Caco-2 (cell line): ENCODE measurements at regions not wholly inside any gene's neighbourhood (a gene's known extent, or its start where the extent isn't known, plus 50 kb on each side); places are given as distances from the start of the nearest gene placed in this dataset.

Source experiments
- BruUV-seq: library from RNA; stranded (reverse); fragments of 400-500 nt; replicated peaks from 2 replicates; lab custom pipeline; 2021; lab: Mats Ljungman, UMichigan
- CTCF ChIA-PET: fragments of 300-600 bp; sonication (Branson Sonifier 250); formaldehyde crosslinking; loops from one replicate; lab custom pipeline; 2022; ENCODE audit warnings: antibody characterized with exemption; lab: Charles Lee
- POLR2A ChIA-PET: fragments of 300-600 bp; sonication (Branson Sonifier 250); formaldehyde crosslinking; loops from one replicate; lab custom pipeline; 2022; ENCODE audit warnings: antibody characterized with exemption; lab: Charles Lee
- DNase-seq, 2 experiments: peaks; one replicate each; pipeline versions ENCODE4 v3.0.0 to v3.0.0-alpha.2; 2020 to 2022
- H3K27me3 ChIP-seq: replicated peaks from 2 replicates; pipeline ENCODE4 v1.6.0; 2011; ENCODE audit warnings: low read length; ENCODE audit not compliant: control insufficient read depth, insufficient read depth
- H3K36me3 ChIP-seq: 2 replicates; pipeline ENCODE4 v1.5.1; 2011; ENCODE audit warnings: low read length; ENCODE audit not compliant: control insufficient read depth, insufficient read depth
- H3K4me1 ChIP-seq: fragments of 250-450 bp; sonication (Bioruptor Pico); 2 replicates; pipeline ENCODE4 v1.5.1; 2020; ENCODE audit warnings: mild to moderate bottlenecking
- H3K4me3 ChIP-seq: 2 replicates; pipeline ENCODE4 v1.5.1; 2011; ENCODE audit warnings: low read depth, mild to moderate bottlenecking, control low read depth, low read length
- H3K9me3 ChIP-seq: fragments of 250-450 bp; sonication (Bioruptor Pico); 2 replicates; pipeline ENCODE4 v1.5.1; 2020; ENCODE audit warnings: mild to moderate bottlenecking, moderate library complexity
- H3K27ac Mint-ChIP-seq: one replicate; pipeline ENCODE4 v1.8.0; 2022; ENCODE audit warnings: mixed read lengths; ENCODE audit not compliant: unreplicated experiment
- H3K27me3 Mint-ChIP-seq: one replicate; pipeline ENCODE4 v1.8.0; 2022; ENCODE audit warnings: mixed read lengths; ENCODE audit not compliant: insufficient read depth, unreplicated experiment
- H3K36me3 Mint-ChIP-seq: one replicate; pipeline ENCODE4 v1.8.0; 2022; ENCODE audit warnings: mild to moderate bottlenecking, mixed read lengths; ENCODE audit not compliant: insufficient read depth, unreplicated experiment
- H3K4me1 Mint-ChIP-seq: one replicate; pipeline ENCODE4 v1.8.0; 2022; ENCODE audit warnings: low read depth, mixed read lengths; ENCODE audit not compliant: unreplicated experiment
- H3K4me3 Mint-ChIP-seq: one replicate; pipeline ENCODE4 v1.8.0; 2022; ENCODE audit warnings: mild to moderate bottlenecking, moderate library complexity, mixed read lengths; ENCODE audit not compliant: unreplicated experiment
- H3K9me3 Mint-ChIP-seq: one replicate; pipeline ENCODE4 v1.8.0; 2022; ENCODE audit warnings: mixed read lengths; ENCODE audit not compliant: unreplicated experiment
- intact Hi-C: fragments of 100-400 bp; cut with micrococcal nuclease; formaldehyde crosslinking; loops from one replicate; pipeline ENCODE4 v1.10.0; 2022; ENCODE audit not compliant: unreplicated experiment
- TF ChIP-seq, protein P1 (sequence below), 2 experiments: fragments of 200-600 bp in 1 of 2; IDR thresholded peaks; 1 replicate in 1 of 2; 2 replicates in 1 of 2; pipeline versions ENCODE4 v1.5.1 to v1.8.0; 2011 to 2022; ENCODE audit warnings: antibody characterized with exemption in 1 of 2, control low read depth in 1 of 2, inconsistent platforms in 1 of 2, low read depth in 1 of 2, low read length in 1 of 2, mild to moderate bottlenecking in 1 of 2, moderate library complexity in 1 of 2; ENCODE audit not compliant: insufficient read depth in 1 of 2, severe bottlenecking in 1 of 2, unreplicated experiment in 1 of 2

DNA sequence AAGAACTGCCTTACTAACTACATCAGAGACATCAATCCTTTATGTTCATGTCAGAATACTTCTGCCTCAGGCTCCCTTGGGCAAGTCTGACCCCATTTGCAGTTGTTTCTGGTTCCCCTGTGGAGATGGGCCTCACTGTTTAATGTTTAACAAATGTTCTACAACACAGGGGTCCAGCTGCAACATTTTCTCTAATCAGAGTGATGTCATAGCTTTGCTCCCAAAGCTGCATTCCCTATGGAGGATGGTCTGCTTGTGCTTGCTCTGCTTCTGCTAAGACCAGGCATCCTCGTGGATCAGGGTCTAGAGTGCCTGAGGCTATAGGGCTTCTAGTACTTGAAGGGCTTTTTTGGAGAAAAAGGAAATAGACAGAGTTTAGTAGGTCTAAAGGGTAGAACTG lies 1071.2 kb downstream of the TTLL7 start:
- TF ChIP-seq, protein P1, sequence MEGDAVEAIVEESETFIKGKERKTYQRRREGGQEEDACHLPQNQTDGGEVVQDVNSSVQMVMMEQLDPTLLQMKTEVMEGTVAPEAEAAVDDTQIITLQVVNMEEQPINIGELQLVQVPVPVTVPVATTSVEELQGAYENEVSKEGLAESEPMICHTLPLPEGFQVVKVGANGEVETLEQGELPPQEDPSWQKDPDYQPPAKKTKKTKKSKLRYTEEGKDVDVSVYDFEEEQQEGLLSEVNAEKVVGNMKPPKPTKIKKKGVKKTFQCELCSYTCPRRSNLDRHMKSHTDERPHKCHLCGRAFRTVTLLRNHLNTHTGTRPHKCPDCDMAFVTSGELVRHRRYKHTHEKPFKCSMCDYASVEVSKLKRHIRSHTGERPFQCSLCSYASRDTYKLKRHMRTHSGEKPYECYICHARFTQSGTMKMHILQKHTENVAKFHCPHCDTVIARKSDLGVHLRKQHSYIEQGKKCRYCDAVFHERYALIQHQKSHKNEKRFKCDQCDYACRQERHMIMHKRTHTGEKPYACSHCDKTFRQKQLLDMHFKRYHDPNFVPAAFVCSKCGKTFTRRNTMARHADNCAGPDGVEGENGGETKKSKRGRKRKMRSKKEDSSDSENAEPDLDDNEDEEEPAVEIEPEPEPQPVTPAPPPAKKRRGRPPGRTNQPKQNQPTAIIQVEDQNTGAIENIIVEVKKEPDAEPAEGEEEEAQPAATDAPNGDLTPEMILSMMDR (IDR thresholded peaks at IDR 0.05; ENCODE audit: insufficient read depth in 1 of 2, low read depth in 1 of 2, low read length in 1 of 2, severe bottlenecking in 1 of 2, unreplicated experiment in 1 of 2), result no peak
- CTCF ChIA-PET, result no interaction called here
- H3K36me3 Mint-ChIP-seq, result no peaks in the 10 kb centered on the region

DNA sequence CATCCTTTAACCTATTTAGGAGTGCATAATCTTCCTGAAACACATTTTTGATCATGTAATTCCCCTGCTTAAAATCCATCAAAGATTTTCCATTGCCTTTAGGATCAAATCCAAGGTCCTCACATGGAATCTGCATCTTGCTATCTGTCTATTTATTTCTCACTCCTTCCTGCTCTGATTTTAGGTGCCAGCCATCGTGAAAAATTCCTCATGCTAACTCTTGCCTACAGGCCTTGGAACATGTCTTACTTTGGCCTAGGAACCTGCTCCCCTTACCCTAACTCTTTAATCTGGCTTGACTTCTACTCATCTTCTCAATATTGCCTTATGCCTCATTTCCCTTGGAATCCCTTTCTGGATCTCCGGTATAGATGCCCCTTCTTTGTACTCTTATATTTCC lies 1074.3 kb downstream of the TTLL7 start:
- no peaks in the 10 kb centered on the region for H3K9me3 Mint-ChIP-seq

More for the DNA sequence above, 1071.2 kb downstream of the TTLL7 start:
- Histone ChIP-seq H3K27me3 (no peaks in the 10 kb centered on the region), H3K4me3 (no peak overlapping the region), H3K9me3 (no peaks in the 10 kb centered on the region), H3K36me3 (no peaks in the 10 kb centered on the region), H3K4me1 (no peaks in the 10 kb centered on the region)
- no peaks in the 10 kb centered on the region for H3K4me1 Mint-ChIP-seq
- no peak overlapping the region for H3K27ac Mint-ChIP-seq
- H3K9me3 Mint-ChIP-seq, result no peaks in the 10 kb centered on the region
- intact Hi-C loops, result no loop called here
- H3K27me3 Mint-ChIP-seq, result no peaks in the 10 kb centered on the region
- no peak for DNase-seq
- no TSS peak for BruUV-seq
- H3K4me3 Mint-ChIP-seq, result no peak overlapping the region
- POLR2A ChIA-PET, result no interaction called here

DNA sequence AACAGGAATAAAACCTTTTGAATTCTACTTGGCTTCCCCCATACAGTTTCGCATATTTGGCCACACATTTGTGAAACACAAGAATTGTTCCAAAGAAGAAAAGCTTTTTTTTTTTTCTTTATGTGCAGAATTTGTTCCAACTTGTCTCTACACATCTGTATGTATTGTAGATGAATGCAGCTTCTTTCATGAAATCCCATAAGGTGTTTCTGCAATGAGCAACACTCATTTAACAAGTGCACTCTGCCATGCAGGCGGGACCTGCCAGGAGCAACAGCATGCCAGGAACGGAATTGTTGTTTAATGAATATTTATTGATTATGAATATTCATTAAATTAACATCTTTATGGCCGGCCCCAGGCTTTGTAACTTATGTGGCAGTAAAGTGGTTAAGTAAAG lies 1075.0 kb downstream of the TTLL7 start:
- no peaks in the 10 kb centered on the region for H3K36me3 ChIP-seq
- H3K4me1 ChIP-seq, result no peaks in the 10 kb centered on the region
- H3K9me3 ChIP-seq, result no peaks in the 10 kb centered on the region
- Mint-ChIP-seq H3K27ac (no peak overlapping the region), H3K27me3 (no peaks in the 10 kb centered on the region), H3K4me1 (no peaks in the 10 kb centered on the region), H3K4me3 (no peak overlapping the region), H3K9me3 (no peaks in the 10 kb centered on the region), H3K36me3 (no peaks in the 10 kb centered on the region)
- no TSS peak for BruUV-seq
- CTCF ChIA-PET, result no interaction called here
- POLR2A ChIA-PET, result no interaction called here
- DNase-seq, result no peak
- no peak overlapping the region for H3K4me3 ChIP-seq
- intact Hi-C loops, result no loop called here
- TF ChIP-seq, protein P1 (IDR thresholded peaks at IDR 0.05; ENCODE audit: insufficient read depth in 1 of 2, low read depth in 1 of 2, low read length in 1 of 2, severe bottlenecking in 1 of 2, unreplicated experiment in 1 of 2), result no peak
- no peaks in the 10 kb centered on the region for H3K27me3 ChIP-seq

More for the DNA sequence above, 1074.3 kb downstream of the TTLL7 start:
- Mint-ChIP-seq H3K27ac (no peak overlapping the region), H3K27me3 (no peaks in the 10 kb centered on the region), H3K4me3 (no peak overlapping the region), H3K36me3 (no peaks in the 10 kb centered on the region), H3K4me1 (no peaks in the 10 kb centered on the region)
- POLR2A ChIA-PET, result no interaction called here
- Histone ChIP-seq H3K9me3 (no peaks in the 10 kb centered on the region), H3K36me3 (no peaks in the 10 kb centered on the region), H3K4me1 (no peaks in the 10 kb centered on the region), H3K27me3 (no peaks in the 10 kb centered on the region), H3K4me3 (no peak overlapping the region)
- DNase-seq, result no peak
- CTCF ChIA-PET, result no interaction called here
- intact Hi-C loops, result no loop called here
- BruUV-seq, result no TSS peak
- TF ChIP-seq, protein P1 (IDR thresholded peaks at IDR 0.05; ENCODE audit: insufficient read depth in 1 of 2, low read depth in 1 of 2, low read length in 1 of 2, severe bottlenecking in 1 of 2, unreplicated experiment in 1 of 2), result no peak
